SK-N-SH treated with all-trans-retinoic acid at 6 μM for 48 hours (cell line): ENCODE measurements at regions not wholly inside any gene's neighbourhood (a gene's known extent, or its start where the extent isn't known, plus 50 kb on each side); places are given as distances from the start of the nearest gene placed in this dataset.

Source experiments
- CSDC2 ChIP-seq: fragments of 250-450 bp; sonication (Bioruptor Pico); IDR thresholded peaks from 2 replicates; pipeline ENCODE4 v1.5.0; 2020; ENCODE audit warnings: mild to moderate bottlenecking, moderate library complexity
- OSR1 ChIP-seq: fragments of 250-450 bp; sonication (Bioruptor Pico); IDR thresholded peaks from 2 replicates; pipeline ENCODE4 v1.8.0; 2022; ENCODE audit warnings: moderate library complexity, mild to moderate bottlenecking, inconsistent platforms
- TCF4 ChIP-seq: fragments of 250-450 bp; sonication (Bioruptor Pico); IDR thresholded peaks from 2 replicates; pipeline ENCODE4 v1.8.0; 2021; ENCODE audit warnings: mild to moderate bottlenecking, moderate library complexity, borderline replicate concordance
- ZFP30 ChIP-seq: fragments of 450-650 bp; formaldehyde crosslinking; IDR thresholded peaks from 2 replicates; pipeline ENCODE4 v1.5.0; 2022; ENCODE audit warnings: mild to moderate bottlenecking, moderate library complexity

- TF ChIP-seq TCF4 (CRISPR knock-in tag) (no peak), ZFP30 (CRISPR knock-in tag) (no peak), OSR1 (CRISPR knock-in tag) (no peak), CSDC2 (no peak)
Measured at GRCh38 chr13:91195789-91196188, 151.7 kb upstream of the MIR17HG start.
